ENCODE measurements at regions not wholly inside any gene's neighbourhood (a gene's known extent, or its start where the extent isn't known, plus 50 kb on each side); places are given as distances from the start of the nearest gene placed in this dataset.

DNA sequence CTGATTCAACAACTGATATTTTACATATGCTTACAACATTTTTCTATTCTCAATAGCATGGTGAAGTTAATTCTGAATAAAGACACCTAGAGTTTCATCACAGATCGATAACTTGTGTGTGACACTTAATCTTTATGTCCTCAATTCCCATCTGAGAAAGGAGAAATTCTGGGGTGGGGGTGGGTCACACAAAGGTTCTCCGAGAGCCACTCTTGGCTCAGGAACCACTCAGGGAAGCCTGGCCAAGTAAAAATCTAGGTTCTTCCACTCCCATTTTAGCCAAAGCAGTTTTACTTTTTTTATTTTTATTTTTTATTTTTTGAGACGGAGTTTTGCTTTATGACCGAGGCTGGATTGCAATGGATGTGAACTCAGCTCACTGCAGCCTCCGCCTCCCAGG lies 111.0 kb upstream of the TBL1XR1 start (continued):
- TF ChIP-seq, protein P1, sequence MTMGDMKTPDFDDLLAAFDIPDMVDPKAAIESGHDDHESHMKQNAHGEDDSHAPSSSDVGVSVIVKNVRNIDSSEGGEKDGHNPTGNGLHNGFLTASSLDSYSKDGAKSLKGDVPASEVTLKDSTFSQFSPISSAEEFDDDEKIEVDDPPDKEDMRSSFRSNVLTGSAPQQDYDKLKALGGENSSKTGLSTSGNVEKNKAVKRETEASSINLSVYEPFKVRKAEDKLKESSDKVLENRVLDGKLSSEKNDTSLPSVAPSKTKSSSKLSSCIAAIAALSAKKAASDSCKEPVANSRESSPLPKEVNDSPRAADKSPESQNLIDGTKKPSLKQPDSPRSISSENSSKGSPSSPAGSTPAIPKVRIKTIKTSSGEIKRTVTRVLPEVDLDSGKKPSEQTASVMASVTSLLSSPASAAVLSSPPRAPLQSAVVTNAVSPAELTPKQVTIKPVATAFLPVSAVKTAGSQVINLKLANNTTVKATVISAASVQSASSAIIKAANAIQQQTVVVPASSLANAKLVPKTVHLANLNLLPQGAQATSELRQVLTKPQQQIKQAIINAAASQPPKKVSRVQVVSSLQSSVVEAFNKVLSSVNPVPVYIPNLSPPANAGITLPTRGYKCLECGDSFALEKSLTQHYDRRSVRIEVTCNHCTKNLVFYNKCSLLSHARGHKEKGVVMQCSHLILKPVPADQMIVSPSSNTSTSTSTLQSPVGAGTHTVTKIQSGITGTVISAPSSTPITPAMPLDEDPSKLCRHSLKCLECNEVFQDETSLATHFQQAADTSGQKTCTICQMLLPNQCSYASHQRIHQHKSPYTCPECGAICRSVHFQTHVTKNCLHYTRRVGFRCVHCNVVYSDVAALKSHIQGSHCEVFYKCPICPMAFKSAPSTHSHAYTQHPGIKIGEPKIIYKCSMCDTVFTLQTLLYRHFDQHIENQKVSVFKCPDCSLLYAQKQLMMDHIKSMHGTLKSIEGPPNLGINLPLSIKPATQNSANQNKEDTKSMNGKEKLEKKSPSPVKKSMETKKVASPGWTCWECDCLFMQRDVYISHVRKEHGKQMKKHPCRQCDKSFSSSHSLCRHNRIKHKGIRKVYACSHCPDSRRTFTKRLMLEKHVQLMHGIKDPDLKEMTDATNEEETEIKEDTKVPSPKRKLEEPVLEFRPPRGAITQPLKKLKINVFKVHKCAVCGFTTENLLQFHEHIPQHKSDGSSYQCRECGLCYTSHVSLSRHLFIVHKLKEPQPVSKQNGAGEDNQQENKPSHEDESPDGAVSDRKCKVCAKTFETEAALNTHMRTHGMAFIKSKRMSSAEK (CRISPR knock-in tag; IDR thresholded peaks at IDR 0.05; ENCODE audit: borderline replicate concordance) = no peak
- TF ChIP-seq, protein P2, sequence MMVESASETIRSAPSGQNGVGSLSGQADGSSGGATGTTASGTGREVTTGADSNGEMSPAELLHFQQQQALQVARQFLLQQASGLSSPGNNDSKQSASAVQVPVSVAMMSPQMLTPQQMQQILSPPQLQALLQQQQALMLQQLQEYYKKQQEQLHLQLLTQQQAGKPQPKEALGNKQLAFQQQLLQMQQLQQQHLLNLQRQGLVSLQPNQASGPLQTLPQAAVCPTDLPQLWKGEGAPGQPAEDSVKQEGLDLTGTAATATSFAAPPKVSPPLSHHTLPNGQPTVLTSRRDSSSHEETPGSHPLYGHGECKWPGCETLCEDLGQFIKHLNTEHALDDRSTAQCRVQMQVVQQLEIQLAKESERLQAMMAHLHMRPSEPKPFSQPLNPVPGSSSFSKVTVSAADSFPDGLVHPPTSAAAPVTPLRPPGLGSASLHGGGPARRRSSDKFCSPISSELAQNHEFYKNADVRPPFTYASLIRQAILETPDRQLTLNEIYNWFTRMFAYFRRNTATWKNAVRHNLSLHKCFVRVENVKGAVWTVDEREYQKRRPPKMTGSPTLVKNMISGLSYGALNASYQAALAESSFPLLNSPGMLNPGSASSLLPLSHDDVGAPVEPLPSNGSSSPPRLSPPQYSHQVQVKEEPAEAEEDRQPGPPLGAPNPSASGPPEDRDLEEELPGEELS (CRISPR knock-in tag; IDR thresholded peaks at IDR 0.05) = no peak
- TF ChIP-seq, protein P3, sequence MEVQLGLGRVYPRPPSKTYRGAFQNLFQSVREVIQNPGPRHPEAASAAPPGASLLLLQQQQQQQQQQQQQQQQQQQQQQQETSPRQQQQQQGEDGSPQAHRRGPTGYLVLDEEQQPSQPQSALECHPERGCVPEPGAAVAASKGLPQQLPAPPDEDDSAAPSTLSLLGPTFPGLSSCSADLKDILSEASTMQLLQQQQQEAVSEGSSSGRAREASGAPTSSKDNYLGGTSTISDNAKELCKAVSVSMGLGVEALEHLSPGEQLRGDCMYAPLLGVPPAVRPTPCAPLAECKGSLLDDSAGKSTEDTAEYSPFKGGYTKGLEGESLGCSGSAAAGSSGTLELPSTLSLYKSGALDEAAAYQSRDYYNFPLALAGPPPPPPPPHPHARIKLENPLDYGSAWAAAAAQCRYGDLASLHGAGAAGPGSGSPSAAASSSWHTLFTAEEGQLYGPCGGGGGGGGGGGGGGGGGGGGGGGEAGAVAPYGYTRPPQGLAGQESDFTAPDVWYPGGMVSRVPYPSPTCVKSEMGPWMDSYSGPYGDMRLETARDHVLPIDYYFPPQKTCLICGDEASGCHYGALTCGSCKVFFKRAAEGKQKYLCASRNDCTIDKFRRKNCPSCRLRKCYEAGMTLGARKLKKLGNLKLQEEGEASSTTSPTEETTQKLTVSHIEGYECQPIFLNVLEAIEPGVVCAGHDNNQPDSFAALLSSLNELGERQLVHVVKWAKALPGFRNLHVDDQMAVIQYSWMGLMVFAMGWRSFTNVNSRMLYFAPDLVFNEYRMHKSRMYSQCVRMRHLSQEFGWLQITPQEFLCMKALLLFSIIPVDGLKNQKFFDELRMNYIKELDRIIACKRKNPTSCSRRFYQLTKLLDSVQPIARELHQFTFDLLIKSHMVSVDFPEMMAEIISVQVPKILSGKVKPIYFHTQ (CRISPR knock-in tag; IDR thresholded peaks at IDR 0.05) = no peak

DNA sequence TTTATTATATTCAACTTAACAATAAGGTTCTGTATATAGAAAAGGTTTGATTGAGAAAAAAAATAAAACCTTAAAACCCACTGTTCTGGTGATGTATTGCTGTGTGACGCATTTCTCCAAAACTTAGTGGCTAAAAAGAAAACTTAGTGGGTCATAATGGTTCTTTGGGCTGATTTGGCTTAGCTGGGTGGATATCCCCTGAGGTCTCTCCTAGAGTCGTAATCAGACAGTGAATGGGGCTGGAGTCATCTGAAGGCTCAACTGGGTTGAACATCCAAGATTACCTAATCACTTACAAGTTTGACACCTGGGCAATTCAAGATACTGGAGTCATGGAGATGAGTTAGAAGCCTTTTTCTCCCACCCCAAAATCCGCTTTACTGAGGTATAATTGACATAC lies 111.6 kb upstream of the TBL1XR1 start:
- H3K27ac Mint-ChIP-seq = no peak overlapping the region
- H3K4me3 Mint-ChIP-seq = no peak overlapping the region
- peaks cover 8% of the 10 kb centered on the region for H3K36me3 Mint-ChIP-seq
- TF ChIP-seq ELF4 (CRISPR knock-in tag; IDR thresholded peaks at IDR 0.05; ENCODE audit: low read depth) (no peak), TP53 (CRISPR knock-in tag; IDR thresholded peaks at IDR 0.05) (no peak), GTF2I (CRISPR knock-in tag; conservative IDR thresholded peaks at IDR 0.05) (no peak), JUN (CRISPR knock-in tag; IDR thresholded peaks at IDR 0.05) (no peak), ZNF317 (CRISPR knock-in tag; IDR thresholded peaks at IDR 0.05; ENCODE audit: borderline replicate concordance, low read depth) (no peak)
- TF ChIP-seq, protein P4, sequence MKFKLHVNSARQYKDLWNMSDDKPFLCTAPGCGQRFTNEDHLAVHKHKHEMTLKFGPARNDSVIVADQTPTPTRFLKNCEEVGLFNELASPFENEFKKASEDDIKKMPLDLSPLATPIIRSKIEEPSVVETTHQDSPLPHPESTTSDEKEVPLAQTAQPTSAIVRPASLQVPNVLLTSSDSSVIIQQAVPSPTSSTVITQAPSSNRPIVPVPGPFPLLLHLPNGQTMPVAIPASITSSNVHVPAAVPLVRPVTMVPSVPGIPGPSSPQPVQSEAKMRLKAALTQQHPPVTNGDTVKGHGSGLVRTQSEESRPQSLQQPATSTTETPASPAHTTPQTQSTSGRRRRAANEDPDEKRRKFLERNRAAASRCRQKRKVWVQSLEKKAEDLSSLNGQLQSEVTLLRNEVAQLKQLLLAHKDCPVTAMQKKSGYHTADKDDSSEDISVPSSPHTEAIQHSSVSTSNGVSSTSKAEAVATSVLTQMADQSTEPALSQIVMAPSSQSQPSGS (CRISPR knock-in tag; IDR thresholded peaks at IDR 0.05; ENCODE audit: borderline replicate concordance, low read depth) = no peak
- TF ChIP-seq, protein P5, sequence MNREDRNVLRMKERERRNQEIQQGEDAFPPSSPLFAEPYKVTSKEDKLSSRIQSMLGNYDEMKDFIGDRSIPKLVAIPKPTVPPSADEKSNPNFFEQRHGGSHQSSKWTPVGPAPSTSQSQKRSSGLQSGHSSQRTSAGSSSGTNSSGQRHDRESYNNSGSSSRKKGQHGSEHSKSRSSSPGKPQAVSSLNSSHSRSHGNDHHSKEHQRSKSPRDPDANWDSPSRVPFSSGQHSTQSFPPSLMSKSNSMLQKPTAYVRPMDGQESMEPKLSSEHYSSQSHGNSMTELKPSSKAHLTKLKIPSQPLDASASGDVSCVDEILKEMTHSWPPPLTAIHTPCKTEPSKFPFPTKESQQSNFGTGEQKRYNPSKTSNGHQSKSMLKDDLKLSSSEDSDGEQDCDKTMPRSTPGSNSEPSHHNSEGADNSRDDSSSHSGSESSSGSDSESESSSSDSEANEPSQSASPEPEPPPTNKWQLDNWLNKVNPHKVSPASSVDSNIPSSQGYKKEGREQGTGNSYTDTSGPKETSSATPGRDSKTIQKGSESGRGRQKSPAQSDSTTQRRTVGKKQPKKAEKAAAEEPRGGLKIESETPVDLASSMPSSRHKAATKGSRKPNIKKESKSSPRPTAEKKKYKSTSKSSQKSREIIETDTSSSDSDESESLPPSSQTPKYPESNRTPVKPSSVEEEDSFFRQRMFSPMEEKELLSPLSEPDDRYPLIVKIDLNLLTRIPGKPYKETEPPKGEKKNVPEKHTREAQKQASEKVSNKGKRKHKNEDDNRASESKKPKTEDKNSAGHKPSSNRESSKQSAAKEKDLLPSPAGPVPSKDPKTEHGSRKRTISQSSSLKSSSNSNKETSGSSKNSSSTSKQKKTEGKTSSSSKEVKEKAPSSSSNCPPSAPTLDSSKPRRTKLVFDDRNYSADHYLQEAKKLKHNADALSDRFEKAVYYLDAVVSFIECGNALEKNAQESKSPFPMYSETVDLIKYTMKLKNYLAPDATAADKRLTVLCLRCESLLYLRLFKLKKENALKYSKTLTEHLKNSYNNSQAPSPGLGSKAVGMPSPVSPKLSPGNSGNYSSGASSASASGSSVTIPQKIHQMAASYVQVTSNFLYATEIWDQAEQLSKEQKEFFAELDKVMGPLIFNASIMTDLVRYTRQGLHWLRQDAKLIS (CRISPR knock-in tag; IDR thresholded peaks at IDR 0.05; ENCODE audit: borderline replicate concordance) = no peak
- DNase-seq (ENCODE audit: low spot score) = no peak
- ATAC-seq = no peak
- ChIA-PET CTCF (no interaction called here), POLR2A (no interaction called here)
- H3K27me3 Mint-ChIP-seq (ENCODE audit: low read depth) = no peaks in the 10 kb centered on the region
- H3K9me3 Mint-ChIP-seq = peaks cover 12% of the 10 kb centered on the region; the same call in 1 of the 2 replicates
- no peaks in the 10 kb centered on the region for H3K4me1 Mint-ChIP-seq
